HEK293 (cell line): ENCODE measurements at regions not wholly inside any gene's neighbourhood (a gene's known extent, or its start where the extent isn't known, plus 50 kb on each side); places are given as distances from the start of the nearest gene placed in this dataset.

Experiments used
- CTCF ChIA-PET: fragments of 350-600 bp; formaldehyde crosslinking; extraction: SDS; loops from one replicate; lab custom pipeline; 2021; ENCODE audit warnings: antibody characterized with exemption; lab: Yijun Ruan, JAX
- POLR2A ChIA-PET: fragments of 300-600 bp; formaldehyde crosslinking; extraction: SDS; loops from one replicate; lab custom pipeline; 2020; ENCODE audit warnings: antibody characterized with exemption, inconsistent platforms; lab: Yijun Ruan, JAX
- H3K27ac ChIP-seq: fragments of 200-500 bp; sonication (Bioruptor generic); 2 replicates; pipeline ENCODE4 v1.5.1; 2014; ENCODE audit warnings: low read depth, low read length, control low read depth, inconsistent platforms; ENCODE audit errors: extremely low read depth
- H3K36me3 ChIP-seq, 2 experiments: fragments of 200-500 bp in 1 of 2; sonication (Bioruptor generic) in 1 of 2; 1 replicate in 1 of 2; 2 replicates in 1 of 2; pipeline ENCODE4 v1.5.1; 2014 to 2017; ENCODE audit warnings: inconsistent platforms in 2 of 2, low read length in 2 of 2; ENCODE audit not compliant: control insufficient read depth in 2 of 2, insufficient read depth in 1 of 2
- H3K4me1 ChIP-seq: fragments of 200-500 bp; sonication (Bioruptor generic); 2 replicates; pipeline ENCODE4 v1.5.1; 2014; ENCODE audit warnings: mild to moderate bottlenecking, low read length, inconsistent platforms; ENCODE audit not compliant: control insufficient read depth, insufficient read depth
- H3K4me3 ChIP-seq: 2 replicates; pipeline ENCODE4 v1.5.1; 2011; ENCODE audit warnings: low read depth, mild to moderate bottlenecking, control low read depth, low read length, moderate library complexity
- H3K9me3 ChIP-seq: fragments of 200-500 bp; sonication (Bioruptor generic); 2 replicates; pipeline ENCODE4 v1.5.1; 2014; ENCODE audit warnings: low read depth, low read length, inconsistent platforms; ENCODE audit not compliant: control insufficient read depth, insufficient read depth
- GLIS2 ChIP-seq: fragments of 450-650 bp; formaldehyde crosslinking; IDR thresholded peaks from 2 replicates; pipeline ENCODE4 v1.5.1; 2016; ENCODE audit warnings: missing biosample characterization, missing genetic modification characterization
- HOXC10 ChIP-seq: sonication (generic); formaldehyde crosslinking; IDR thresholded peaks from 2 replicates; pipeline ENCODE4 v1.8.1; 2023; ENCODE audit warnings: mild to moderate bottlenecking, missing genetic modification reagents
- MZF1 ChIP-seq: fragments of 450-650 bp; formaldehyde crosslinking; IDR thresholded peaks from 2 replicates; pipeline ENCODE4 v1.5.1; 2017; ENCODE audit warnings: missing biosample characterization, missing genetic modification characterization, borderline replicate concordance
- SALL2 ChIP-seq: fragments of 450-650 bp; formaldehyde crosslinking; IDR thresholded peaks from 2 replicates; pipeline ENCODE4 v1.5.0; 2017; ENCODE audit warnings: missing biosample characterization, mild to moderate bottlenecking, missing genetic modification characterization, borderline replicate concordance
- ZBTB7A ChIP-seq: fragments of 450-650 bp; formaldehyde crosslinking; IDR thresholded peaks from 2 replicates; pipeline ENCODE4 v1.5.1; 2016; ENCODE audit warnings: low read depth, missing biosample characterization, missing genetic modification characterization
- ZBTB8A ChIP-seq: fragments of 450-650 bp; formaldehyde crosslinking; IDR thresholded peaks from 2 replicates; pipeline ENCODE4 v1.5.1; 2016; ENCODE audit warnings: missing biosample characterization, missing genetic modification characterization
- ZNF112 ChIP-seq: fragments of 450-650 bp; formaldehyde crosslinking; IDR thresholded peaks from 2 replicates; pipeline ENCODE4 v1.5.0; 2017; ENCODE audit warnings: missing biosample characterization, missing genetic modification characterization
- ZNF302 ChIP-seq: fragments of 450-650 bp; formaldehyde crosslinking; IDR thresholded peaks from 2 replicates; pipeline ENCODE4 v1.5.1; 2016; ENCODE audit warnings: missing biosample characterization, missing genetic modification characterization, low read depth
- ZNF558 ChIP-seq: fragments of 450-650 bp; formaldehyde crosslinking; IDR thresholded peaks from 2 replicates; pipeline ENCODE4 v1.5.1; 2016; ENCODE audit warnings: missing biosample characterization, missing genetic modification characterization
- ZNF654 ChIP-seq: fragments of 450-650 bp; formaldehyde crosslinking; IDR thresholded peaks from 2 replicates; pipeline ENCODE4 v1.5.1; 2016; ENCODE audit warnings: low read depth, missing biosample characterization, missing genetic modification characterization
- TF ChIP-seq, protein P1 (sequence below): fragments of 450-650 bp; formaldehyde crosslinking; IDR thresholded peaks from 2 replicates; pipeline ENCODE4 v1.5.1; 2016; ENCODE audit warnings: missing biosample characterization, missing genetic modification characterization, borderline replicate concordance
- TF ChIP-seq, protein P2 (sequence below): fragments of 450-650 bp; formaldehyde crosslinking; IDR thresholded peaks from 2 replicates; pipeline ENCODE4 v1.5.1; 2016; ENCODE audit warnings: missing biosample characterization, missing genetic modification characterization, borderline replicate concordance
- TF ChIP-seq, protein P3 (sequence below): sonication (generic); formaldehyde crosslinking; IDR thresholded peaks from 2 replicates; pipeline ENCODE4 v1.8.1; 2022; ENCODE audit warnings: mild to moderate bottlenecking, moderate library complexity, missing genetic modification reagents
- TF ChIP-seq, protein P4 (sequence below): IDR thresholded peaks from 2 replicates; pipeline ENCODE4 v1.6.1; 2011; ENCODE audit warnings: mild to moderate bottlenecking, low read depth, low read length, borderline replicate concordance

DNA sequence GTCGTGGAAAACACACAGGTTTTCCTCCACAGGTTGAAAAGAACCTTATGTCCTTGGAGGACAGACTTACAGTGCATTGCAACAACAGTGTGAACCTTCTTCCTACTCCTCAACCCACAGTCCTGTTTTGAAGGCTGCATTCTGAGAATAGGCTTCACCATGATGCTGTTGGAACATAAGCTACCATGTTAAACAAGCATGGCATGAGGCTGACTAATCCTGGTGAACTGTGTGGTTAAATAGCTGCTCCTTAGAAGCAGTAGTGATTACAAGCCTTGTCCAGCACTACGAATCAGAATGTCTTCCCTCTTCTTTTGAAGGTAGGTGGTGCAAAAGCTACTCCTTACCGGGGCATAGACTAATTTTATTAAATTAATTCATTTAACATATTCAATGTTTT is 368.5 kb upstream of the EPHA7 start (continued):
- TF ChIP-seq, protein P1, sequence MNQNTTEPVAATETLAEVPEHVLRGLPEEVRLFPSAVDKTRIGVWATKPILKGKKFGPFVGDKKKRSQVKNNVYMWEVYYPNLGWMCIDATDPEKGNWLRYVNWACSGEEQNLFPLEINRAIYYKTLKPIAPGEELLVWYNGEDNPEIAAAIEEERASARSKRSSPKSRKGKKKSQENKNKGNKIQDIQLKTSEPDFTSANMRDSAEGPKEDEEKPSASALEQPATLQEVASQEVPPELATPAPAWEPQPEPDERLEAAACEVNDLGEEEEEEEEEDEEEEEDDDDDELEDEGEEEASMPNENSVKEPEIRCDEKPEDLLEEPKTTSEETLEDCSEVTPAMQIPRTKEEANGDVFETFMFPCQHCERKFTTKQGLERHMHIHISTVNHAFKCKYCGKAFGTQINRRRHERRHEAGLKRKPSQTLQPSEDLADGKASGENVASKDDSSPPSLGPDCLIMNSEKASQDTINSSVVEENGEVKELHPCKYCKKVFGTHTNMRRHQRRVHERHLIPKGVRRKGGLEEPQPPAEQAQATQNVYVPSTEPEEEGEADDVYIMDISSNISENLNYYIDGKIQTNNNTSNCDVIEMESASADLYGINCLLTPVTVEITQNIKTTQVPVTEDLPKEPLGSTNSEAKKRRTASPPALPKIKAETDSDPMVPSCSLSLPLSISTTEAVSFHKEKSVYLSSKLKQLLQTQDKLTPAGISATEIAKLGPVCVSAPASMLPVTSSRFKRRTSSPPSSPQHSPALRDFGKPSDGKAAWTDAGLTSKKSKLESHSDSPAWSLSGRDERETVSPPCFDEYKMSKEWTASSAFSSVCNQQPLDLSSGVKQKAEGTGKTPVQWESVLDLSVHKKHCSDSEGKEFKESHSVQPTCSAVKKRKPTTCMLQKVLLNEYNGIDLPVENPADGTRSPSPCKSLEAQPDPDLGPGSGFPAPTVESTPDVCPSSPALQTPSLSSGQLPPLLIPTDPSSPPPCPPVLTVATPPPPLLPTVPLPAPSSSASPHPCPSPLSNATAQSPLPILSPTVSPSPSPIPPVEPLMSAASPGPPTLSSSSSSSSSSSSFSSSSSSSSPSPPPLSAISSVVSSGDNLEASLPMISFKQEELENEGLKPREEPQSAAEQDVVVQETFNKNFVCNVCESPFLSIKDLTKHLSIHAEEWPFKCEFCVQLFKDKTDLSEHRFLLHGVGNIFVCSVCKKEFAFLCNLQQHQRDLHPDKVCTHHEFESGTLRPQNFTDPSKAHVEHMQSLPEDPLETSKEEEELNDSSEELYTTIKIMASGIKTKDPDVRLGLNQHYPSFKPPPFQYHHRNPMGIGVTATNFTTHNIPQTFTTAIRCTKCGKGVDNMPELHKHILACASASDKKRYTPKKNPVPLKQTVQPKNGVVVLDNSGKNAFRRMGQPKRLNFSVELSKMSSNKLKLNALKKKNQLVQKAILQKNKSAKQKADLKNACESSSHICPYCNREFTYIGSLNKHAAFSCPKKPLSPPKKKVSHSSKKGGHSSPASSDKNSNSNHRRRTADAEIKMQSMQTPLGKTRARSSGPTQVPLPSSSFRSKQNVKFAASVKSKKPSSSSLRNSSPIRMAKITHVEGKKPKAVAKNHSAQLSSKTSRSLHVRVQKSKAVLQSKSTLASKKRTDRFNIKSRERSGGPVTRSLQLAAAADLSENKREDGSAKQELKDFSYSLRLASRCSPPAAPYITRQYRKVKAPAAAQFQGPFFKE (tag by site-specific recombination): no peak
- no peak for TF ChIP-seq ZNF302 (tag by site-specific recombination)
- no peak for TF ChIP-seq ZBTB8A (tag by site-specific recombination)
- TF ChIP-seq GLIS2 (tag by site-specific recombination): no peak
- TF ChIP-seq ZNF558 (tag by site-specific recombination): no peak
- TF ChIP-seq ZBTB7A (tag by site-specific recombination): no peak
- TF ChIP-seq, protein P2, sequence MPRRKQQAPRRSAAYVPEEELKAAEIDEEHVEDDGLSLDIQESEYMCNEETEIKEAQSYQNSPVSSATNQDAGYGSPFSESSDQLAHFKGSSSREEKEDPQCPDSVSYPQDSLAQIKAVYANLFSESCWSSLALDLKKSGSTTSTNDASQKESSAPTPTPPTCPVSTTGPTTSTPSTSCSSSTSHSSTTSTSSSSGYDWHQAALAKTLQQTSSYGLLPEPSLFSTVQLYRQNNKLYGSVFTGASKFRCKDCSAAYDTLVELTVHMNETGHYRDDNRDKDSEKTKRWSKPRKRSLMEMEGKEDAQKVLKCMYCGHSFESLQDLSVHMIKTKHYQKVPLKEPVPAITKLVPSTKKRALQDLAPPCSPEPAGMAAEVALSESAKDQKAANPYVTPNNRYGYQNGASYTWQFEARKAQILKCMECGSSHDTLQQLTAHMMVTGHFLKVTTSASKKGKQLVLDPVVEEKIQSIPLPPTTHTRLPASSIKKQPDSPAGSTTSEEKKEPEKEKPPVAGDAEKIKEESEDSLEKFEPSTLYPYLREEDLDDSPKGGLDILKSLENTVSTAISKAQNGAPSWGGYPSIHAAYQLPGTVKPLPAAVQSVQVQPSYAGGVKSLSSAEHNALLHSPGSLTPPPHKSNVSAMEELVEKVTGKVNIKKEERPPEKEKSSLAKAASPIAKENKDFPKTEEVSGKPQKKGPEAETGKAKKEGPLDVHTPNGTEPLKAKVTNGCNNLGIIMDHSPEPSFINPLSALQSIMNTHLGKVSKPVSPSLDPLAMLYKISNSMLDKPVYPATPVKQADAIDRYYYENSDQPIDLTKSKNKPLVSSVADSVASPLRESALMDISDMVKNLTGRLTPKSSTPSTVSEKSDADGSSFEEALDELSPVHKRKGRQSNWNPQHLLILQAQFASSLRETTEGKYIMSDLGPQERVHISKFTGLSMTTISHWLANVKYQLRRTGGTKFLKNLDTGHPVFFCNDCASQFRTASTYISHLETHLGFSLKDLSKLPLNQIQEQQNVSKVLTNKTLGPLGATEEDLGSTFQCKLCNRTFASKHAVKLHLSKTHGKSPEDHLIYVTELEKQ (tag by site-specific recombination): no peak
- no peak for TF ChIP-seq SALL2 (tag by site-specific recombination)
- no peak for TF ChIP-seq MZF1
- no peak for TF ChIP-seq HOXC10 (CRISPR knock-in tag)
- TF ChIP-seq, protein P3, sequence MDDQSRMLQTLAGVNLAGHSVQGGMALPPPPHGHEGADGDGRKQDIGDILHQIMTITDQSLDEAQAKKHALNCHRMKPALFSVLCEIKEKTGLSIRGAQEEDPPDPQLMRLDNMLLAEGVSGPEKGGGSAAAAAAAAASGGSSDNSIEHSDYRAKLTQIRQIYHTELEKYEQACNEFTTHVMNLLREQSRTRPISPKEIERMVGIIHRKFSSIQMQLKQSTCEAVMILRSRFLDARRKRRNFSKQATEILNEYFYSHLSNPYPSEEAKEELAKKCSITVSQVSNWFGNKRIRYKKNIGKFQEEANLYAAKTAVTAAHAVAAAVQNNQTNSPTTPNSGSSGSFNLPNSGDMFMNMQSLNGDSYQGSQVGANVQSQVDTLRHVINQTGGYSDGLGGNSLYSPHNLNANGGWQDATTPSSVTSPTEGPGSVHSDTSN: no peak
- TF ChIP-seq ZNF112 (tag by site-specific recombination): no peak

DNA sequence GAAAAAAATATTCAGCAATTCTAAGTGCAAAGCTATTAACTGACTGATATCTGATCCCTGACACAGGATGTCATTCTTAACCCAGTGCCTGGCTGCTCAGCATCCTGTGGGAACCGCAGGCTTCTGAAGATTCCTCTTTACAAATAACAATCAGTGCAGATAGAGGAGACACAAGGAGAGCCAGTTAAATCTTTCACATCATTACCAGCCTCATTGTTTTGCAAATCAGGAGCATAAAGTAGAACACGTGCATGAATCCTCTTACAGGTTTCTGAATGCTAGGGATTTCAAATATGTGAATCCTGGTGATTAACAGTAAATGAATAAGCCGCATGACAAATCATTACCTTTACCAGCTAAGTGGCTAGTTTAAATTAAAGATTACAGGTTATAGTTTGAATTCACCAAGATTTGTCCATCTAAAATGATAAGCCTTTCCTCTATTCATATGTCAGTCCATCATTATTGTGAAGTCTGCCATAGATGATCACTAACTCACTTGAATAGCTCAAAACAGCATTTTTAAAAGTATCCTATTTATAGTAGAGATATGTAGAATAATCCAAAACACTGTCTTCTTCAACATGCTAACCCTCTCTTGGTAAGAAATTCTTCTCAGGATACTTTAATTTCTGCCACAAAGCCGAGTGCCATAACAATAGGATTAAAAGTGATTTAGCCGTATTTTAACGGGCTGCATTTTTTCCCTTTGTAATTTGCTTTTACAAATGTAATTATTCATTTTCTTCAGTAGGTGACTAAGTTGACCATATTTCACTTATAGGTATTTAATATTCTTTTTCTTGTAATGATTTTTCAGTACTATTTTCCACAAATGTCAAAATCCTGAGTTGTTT is 367.3 kb upstream of the EPHA7 start:
- H3K4me1 ChIP-seq: no peaks in the 10 kb centered on the region
- no peak overlapping the region for H3K4me3 ChIP-seq
- TF ChIP-seq, protein P4, sequence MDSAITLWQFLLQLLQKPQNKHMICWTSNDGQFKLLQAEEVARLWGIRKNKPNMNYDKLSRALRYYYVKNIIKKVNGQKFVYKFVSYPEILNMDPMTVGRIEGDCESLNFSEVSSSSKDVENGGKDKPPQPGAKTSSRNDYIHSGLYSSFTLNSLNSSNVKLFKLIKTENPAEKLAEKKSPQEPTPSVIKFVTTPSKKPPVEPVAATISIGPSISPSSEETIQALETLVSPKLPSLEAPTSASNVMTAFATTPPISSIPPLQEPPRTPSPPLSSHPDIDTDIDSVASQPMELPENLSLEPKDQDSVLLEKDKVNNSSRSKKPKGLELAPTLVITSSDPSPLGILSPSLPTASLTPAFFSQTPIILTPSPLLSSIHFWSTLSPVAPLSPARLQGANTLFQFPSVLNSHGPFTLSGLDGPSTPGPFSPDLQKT: no peak
- TF ChIP-seq ZNF654: no peak
- no peaks in the 10 kb centered on the region for H3K36me3 ChIP-seq
- POLR2A ChIA-PET: no interaction called here
- CTCF ChIA-PET: interaction anchor here (0.7 kb wide), 1 partner anchor 72 kb away, joined by 3 read pairs; no protein-coding TSS in a partner anchor
- H3K27ac ChIP-seq: no peak overlapping the region
- no peaks in the 10 kb centered on the region for H3K9me3 ChIP-seq
